HG03196 (cell line): ENCODE measurements at regions not wholly inside any gene's neighbourhood (a gene's known extent, or its start where the extent isn't known, plus 50 kb on each side); places are given as distances from the start of the nearest gene placed in this dataset.
"Not testable (repeated sequence)": the region's sequence is repeated elsewhere in the genome, so short reads cannot be mapped to it uniquely, and the experiment has no call there.

ENCODE experiments used
- ATAC-seq: cut with Tn5 transposase; IDR thresholded peaks from one replicate; pipeline ENCODE4 v1.9.1; 2021; ENCODE audit not compliant: unreplicated experiment

DNA sequence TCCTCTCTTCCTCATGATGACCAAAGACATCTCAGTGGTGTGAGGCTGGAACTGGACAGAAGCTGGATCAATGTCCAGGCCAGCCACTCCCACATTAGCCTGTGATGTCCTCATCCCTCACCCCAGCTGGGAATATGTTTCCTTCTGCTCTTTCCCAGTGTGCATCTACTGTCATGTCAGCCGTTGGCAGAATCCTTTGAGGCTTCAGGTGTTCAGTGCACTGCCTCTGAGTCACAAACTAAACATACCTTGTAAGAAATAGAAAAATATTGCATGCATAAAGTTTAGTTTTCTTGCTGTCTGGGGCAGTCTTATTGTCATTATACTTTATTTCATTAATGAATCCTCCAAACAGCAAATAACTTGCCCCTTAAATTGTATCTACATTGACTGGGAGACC lies 161.6 kb upstream of the RASGRP1 start:
- no peak for ATAC-seq

DNA sequence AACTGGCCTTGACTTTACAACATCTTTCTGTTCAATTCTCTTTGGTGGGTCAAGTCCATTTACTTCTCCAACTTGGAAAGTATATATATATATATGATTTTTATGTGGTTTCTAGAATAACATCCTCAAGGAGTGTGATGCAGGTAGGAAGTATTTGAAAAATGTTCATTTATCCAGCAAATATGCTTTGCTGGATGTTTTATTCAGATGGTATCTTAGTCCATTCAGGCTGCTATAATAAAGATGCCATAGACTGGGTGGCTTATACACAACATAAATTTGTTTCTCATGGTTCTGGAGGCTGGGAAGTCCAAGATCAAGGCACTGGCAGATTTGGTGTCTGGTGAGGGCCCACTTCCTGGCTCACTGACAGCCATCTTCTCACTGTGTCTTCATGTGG lies 168.7 kb upstream of the RASGRP1 start:
- no peak for ATAC-seq

DNA sequence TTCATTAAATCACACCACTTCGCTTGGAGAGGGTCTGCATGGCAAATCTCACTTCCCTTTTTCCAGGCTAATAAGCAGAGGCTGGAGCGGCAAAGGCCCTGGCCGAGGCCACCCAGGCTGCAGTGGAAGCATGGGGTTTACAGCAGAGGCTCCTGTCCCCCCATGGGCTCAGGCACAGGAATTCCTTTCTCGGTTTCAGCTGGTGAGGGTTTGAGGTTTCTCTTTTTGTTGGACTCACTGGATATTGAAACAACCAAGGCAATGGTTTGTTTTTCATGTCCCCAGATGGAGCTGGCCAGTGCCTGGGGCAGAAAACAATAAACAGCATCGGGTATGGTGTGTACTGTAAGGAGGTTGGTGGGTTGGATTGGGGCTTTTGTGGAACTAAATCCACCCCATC lies 175.6 kb upstream of the RASGRP1 start:
- no peak for ATAC-seq

DNA sequence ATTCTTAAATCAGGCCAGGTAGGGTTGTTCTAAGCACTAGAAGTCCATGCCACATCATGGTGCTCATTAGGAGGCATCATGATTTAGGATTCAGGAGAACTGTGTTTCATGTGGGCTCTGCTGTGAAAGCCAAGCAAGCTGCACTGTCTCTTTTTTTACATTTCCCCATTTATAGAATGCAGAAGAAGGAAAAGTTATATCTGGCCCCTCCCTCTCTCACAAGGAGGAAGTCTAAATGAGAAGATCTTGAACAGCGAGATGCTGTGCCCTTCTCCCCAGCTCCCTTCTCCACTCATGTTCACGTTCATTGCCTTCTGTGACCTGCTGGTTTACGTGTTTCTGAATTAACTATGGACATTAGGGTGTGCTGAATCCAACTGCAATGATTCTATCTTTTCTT lies 178.5 kb upstream of the RASGRP1 start:
- no peak for ATAC-seq

DNA sequence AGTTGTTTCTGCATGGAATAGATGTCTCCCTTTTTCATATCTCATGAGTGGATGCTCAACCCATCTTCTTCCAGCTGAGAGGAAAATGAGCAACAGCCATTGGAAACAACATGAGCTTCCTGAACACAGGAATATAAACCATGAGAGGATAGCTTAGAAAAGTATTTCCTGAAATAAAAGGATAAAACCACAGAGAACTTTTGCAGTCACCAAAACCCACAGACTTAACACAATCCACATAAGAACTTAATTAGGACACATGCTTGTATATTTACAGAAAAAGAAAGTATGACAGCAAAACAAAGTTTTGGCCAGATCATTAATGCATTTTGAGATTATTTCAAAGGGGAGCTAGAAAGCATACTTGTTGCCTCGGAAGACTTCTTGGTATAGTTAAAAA lies 180.5 kb upstream of the RASGRP1 start:
- ATAC-seq = no peak

DNA sequence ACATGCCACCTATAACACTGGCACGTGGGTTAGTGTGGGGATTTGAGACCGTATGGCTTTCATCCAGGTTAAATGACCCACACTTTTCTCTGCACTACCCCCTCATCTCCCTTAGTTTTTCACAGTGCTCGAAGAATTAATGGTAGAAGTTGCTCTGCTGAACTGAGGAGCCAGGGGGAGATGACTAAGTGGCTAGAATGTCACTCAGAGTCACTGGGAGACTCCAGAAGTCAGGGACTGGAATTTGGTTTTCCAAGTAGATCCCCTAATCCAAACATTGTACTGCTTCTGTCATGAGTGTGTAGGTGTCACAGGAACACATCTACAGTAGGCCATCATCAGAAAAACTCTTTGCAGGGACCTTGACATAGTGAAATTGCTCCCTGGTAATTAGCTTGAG lies 181.0 kb upstream of the RASGRP1 start:
- no peak for ATAC-seq

DNA sequence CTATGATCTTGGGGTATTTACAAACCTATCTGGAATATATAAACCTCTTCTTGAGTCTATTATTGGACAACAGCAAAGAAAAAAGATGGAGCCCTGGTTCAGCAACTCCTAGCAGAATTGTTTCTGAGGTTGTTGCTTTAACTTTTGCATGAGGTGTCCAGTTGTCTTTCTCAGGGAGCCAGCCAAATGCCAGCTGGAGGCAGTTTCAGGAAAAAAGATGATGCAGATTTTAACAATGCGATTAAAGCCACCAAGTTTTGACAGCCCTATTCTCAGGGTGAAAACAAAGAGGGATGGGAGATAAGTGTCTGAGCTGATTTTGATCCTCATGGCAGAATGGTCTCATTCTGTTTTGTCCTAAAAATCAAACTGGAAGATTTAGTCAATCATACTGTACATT lies 181.6 kb upstream of the RASGRP1 start:
- ATAC-seq = no peak

DNA sequence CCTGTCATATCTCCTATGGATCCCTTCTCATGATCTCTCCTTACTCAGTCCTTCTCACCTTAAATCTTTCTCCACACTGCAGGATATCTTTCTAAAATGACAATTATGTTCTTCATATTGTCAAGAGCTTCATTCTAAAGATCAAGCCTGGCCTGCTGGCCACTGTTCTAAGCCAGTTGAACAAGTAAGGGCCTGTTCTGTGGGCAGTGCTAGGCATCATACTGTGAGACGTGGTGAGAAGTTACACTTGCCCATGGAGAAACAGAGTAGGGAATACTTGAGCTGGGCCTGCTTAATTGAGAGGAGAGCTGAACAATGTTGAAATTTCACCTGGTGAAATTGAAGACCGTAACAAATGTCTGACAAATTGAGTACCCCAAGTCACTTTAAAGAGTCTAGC lies 184.1 kb upstream of the RASGRP1 start:
- no peak for ATAC-seq

DNA sequence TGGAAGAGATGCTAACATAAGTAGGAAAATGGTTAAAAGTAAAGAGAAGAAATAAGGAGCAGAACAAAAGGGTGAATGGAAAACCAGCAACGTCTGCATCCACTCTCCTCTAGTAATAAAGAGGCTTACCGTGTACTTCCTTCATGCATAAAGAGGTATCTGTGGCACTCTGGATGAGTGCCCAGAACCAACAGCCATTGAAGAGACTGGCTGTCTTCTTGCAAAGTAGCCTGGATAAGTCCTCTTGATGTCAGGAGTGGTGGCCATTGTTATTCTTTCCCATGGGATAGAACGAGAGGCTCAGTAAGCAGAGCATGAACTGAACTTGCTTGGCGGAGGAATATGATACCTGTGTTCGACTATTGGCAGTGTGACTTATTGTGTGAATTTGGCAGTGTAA lies 186.2 kb upstream of the RASGRP1 start:
- ATAC-seq = no peak

DNA sequence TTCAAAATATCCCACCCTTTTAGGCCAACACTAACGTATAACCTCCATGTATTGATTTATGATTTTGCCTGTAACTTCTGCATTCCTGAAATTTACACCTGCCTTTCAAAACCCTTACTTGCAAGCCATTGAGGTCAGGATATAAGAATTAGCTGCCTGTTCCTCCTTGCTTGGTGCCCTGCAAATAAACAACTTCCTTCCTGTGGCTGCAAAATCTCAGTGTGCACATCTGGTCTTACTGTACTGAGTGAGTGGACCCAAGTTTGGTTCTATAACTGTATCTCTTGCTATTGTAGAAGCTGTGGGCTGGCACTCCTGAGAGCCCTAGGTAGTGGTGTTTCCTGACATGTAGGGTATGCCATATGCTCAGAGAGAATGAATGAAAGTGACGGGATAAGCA lies 191.1 kb upstream of the RASGRP1 start:
- no peak for ATAC-seq

DNA sequence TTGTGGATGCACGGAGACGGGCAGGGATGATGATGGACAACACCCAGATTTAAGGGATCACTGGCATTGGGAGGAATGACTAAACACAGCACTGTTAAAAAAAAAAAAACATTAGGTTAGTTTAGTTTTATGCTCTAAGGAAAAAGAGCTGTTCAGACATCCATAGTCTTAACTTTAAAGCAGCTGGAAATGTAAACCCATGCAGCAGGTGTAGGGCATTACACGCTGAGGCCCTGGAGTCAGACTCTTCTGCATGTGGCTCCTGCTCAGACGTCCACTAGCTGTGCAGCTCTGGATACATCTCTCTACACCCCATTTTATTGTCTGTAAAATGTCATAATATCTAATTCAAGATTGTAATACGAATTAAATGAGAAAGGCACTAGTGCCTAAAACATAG lies 191.8 kb upstream of the RASGRP1 start:
- no peak for ATAC-seq

DNA sequence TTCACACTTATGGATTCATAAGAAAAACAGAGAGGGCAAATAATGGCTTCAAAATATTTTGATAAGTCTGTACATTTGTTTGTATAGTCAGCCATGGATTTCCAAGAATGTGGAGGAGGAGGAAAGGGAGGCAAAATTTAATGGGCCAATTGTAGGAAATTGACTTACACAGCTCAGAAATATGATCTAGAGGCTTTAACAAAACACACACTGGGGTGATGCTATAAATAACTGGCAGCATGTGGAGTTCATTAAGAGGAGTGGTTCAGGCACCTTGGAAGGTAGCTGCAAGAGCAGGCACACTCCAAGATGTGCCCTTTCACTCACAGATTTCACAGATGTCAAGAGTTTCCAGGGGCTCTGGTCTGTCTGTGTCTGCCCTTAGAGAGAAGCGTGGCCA lies 193.4 kb upstream of the RASGRP1 start:
- ATAC-seq = no peak

DNA sequence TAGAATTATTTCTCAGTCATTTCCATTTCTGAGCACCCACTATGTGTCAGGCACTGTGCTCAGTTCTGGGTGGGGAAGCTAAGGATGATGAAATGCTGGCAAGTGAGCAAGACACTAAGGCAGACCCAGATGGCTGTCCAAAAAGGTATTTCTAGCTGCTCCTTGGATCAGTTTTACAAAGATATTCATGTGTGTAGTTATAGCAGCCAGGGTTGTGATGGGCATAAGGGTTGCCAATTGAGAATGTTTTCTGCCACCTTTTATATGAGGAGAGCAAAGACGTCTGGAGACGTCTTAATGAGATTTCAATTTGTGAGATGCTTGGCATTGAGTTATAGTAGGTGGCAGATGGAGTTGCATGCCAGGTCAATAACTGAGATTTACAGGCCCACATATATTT lies 197.1 kb upstream of the RASGRP1 start:
- ATAC-seq = no peak

DNA sequence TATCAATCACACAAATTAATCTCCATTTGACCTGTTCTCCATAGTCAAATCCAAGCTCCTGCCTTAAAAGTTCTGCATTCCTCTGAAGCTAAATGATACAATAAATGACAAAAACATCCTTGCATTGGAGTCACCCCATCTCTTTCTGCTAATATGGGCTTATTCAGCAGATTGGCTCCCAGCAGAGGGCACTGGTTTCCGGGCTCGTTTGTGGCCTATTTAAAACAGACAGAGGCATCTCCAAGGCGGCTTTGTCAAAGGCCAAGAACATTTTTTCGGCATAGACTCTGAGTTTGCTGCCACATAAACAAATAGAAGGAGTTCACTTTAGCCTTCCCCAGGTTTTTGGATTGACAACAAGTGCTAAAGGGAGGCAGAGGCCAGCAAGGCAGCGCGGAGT lies 204.4 kb upstream of the RASGRP1 start:
- ATAC-seq = no peak

DNA sequence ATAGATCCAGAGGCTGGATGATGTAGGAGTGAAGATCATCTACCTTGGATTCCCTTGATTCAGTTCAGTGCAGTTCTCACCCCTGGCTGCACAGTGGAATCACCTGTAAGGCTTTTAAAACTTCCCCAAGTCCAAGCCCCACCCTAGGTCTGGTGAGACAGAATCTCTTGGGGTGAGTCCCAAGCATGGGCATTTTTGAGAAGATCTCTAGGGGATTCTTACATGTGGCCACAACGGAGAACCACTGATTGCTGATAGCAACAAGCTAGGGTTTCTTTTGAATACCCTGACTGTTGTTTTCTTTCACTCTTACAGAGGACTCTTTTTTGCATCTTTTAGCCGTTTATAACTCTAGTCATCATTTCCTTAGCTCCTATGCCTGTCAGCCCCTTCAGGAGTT lies 204.9 kb upstream of the RASGRP1 start:
- ATAC-seq = no peak

DNA sequence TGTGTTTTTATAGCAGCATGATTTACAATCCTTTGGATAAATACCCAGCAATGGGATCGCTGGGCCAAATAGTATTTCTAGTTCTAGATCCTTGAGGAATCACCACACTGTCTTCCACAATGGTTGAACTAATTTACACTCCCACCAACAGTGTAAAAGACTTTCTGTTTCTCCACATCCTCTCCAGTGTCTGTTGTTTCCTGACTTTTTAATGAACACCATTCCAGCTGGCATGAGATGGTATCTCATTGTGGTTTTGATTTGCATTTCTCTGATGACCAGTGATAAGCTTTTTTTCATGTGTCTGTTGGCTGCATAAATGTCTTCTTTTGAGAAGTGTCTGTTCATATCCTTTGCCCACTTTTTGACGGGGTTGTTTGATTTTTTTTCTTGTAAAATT lies 209.5 kb upstream of the RASGRP1 start:
- not testable (repeated sequence) for ATAC-seq

DNA sequence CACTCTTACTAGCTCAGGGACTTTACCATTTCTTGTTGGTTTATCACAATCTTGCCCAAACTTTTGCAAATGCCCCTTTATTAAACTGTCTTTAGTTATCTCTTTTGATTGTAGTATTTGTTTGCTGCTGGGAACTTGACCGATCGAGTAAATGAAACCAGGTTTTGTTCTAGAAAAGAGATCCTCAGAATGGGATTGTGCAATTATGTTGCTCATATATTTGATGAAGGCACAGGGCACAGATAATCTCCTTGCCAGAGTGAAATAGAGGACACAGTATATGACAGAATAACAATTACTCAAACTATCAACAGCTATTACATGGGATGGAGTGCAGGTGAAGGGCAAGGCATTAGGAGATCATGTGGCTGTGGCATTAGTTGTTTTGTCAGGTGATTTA lies 216.6 kb upstream of the RASGRP1 start:
- ATAC-seq = no peak

DNA sequence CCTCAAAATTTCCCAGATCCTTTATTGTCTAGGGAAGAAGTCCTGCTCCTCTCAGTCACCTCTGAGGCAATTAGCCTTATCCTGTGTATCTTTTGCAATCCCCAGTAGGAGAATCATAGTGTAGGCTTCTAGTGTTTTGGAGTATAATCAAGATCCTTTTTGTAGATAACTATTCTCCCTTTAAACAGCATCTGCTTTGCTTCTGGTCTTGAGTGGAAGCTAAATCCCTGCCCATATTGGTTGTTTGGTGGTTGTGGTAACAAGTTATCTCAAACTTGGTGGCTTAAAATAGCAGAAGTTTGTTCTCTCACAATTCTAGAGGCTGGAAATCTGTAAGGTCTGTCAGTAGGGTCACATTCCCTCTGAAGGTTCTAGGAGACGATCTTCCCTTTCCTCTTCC lies 217.5 kb upstream of the RASGRP1 start:
- no peak for ATAC-seq

DNA sequence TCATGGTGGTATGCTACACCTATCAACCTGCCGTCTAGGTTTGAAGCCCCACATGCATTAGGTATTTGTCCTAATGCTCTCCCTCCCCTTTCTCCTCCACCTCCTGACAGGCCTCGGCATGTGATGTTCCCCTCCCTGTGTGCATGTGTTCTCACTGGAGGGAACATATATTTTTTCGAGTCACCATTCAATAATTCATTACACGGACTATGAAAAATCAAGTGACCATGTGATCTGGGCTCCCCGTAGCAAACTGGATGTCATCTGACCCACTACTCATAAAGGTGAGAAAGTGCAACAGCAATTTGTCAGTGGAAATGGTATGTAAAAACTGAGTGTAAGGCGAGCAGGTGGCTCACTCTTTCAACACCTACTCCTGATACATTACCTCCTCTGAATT lies 224.3 kb upstream of the RASGRP1 start:
- no peak for ATAC-seq

DNA sequence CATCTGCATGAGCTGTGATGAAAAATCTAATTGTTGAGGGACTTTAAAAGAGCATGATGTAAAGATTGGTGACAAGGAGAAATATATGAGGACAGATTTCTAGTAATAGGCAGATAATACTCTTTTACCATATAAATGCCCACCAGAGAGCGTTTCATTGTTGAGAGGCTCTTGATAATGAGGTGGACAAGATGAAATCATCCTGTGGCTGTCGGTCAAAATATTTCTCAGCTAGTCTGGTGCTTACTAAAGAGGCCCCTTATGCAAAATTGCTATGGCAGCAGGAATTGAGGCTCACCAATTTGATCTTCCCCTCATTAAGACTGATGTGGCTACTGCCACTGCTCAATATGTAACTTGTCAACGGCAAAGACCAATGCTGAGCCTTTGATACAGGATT lies 225.0 kb upstream of the RASGRP1 start:
- ATAC-seq = no peak

DNA sequence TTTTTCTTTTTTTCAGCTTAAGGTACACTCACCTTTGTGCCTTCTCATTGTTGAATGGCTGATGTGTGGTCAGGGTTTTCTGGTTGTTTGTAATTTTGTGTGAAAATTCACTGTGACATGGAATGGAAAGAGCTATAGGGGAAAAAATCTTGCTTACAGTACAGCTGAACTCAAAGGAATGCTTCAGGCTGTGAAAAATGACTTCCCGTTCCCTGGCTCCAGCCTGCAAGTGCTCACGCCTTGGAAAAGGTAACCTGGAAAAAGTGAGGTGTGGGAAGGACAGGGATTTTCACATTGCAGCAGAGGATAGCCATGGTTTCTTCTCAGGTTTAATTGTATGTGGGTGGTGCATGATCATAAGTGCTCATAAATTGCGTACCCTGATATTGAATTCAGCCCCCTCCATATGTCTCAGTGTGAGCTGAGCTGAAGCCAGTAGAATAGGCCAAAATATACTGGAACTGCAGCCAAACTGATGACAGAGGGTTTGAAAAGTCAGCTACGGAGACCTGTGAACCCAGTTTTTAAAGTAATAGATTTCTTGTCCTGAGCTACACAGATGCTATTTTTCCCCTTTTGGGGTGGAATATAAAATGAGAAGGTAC lies 228.7 kb upstream of the RASGRP1 start:
- ATAC-seq = no peak

DNA sequence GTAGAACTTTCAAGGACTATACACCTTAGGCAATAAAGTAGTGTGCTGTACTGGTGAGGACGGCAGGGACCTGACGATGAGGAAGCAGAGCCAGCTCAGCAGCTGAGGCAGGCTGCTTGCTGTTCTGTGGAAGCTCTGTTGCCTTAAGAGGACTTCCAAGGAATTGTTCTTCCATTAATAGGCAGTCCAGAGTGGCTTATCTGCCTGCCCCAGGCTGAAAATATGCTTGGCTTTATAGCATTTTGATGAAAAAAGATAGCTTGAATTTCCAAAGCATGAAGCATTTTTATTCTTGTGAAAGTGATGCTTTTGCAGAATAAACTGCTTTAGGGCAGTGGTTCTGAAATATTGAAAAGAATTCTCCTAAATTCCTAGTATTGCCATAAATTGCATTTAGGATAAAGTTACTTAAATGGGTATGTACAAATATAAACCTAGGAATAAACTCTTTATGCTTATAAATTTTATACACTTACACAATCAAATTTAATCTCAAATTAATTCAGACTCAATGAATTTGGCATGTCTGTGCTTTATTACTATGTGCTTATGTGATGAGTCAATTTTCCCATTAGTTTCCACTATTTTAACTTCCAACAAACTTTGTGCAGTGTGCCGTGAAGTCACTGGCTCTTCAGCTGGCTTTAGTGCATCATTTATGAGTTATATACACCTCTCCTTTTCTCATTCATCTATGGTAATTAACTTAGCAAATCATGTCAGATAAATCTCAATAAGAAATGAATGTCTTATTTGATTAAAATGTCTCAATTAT lies 231.0 kb upstream of the RASGRP1 start:
- ATAC-seq = no peak

DNA sequence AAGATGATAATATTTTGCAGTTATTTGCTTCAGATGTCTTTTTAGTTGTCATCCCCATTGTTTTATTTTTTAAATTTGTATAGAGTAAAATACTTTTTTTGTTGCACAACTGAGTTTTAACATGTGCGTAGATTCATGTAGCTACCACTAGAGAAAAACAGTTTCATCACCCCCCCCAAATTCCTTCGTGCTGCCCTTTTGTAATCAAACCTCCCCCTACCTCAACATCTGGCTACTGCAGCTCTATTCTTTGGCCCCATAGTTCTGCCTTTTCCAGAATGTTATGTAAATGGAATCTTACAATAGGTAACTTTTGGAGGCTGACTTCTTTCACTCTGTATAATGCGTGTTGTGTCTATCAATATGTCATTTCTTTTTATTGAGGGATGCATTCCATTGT lies 232.0 kb upstream of the RASGRP1 start:
- no peak for ATAC-seq
